ENCODE measurements at regions not wholly inside any gene's neighbourhood (a gene's known extent, or its start where the extent isn't known, plus 50 kb on each side); places are given as distances from the start of the nearest gene placed in this dataset.

DNA sequence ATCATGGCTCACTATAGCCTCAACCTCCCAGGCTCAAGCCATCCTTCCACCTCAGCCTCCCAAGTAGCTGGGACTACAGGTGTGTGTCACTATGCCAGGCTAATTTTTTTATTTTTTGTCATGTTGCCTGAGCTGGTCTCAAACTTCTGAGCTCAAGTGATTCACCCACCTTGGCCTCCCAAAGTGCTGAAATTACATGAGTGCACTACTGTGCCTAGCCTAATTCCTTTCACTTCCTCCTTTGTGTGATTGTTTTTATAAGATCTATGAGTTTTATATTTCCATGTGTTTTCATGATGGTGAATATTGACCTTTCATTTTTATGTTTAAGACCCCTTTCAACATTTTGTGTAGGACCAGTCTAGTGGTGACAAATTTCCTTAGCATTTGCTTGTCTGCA is 55.2 kb upstream of the IL12B start:
- DNase-seq: no peak
- peaks cover 0 to 7% (median 3%) of the 10 kb centered on the region in 4 donors for H3K9me3 ChIP-seq
- TF ChIP-seq POLR2A (IDR thresholded peaks at IDR 0.05): no peak
- TF ChIP-seq, protein P1, sequence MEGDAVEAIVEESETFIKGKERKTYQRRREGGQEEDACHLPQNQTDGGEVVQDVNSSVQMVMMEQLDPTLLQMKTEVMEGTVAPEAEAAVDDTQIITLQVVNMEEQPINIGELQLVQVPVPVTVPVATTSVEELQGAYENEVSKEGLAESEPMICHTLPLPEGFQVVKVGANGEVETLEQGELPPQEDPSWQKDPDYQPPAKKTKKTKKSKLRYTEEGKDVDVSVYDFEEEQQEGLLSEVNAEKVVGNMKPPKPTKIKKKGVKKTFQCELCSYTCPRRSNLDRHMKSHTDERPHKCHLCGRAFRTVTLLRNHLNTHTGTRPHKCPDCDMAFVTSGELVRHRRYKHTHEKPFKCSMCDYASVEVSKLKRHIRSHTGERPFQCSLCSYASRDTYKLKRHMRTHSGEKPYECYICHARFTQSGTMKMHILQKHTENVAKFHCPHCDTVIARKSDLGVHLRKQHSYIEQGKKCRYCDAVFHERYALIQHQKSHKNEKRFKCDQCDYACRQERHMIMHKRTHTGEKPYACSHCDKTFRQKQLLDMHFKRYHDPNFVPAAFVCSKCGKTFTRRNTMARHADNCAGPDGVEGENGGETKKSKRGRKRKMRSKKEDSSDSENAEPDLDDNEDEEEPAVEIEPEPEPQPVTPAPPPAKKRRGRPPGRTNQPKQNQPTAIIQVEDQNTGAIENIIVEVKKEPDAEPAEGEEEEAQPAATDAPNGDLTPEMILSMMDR (IDR thresholded peaks at IDR 0.05): no peak

DNA sequence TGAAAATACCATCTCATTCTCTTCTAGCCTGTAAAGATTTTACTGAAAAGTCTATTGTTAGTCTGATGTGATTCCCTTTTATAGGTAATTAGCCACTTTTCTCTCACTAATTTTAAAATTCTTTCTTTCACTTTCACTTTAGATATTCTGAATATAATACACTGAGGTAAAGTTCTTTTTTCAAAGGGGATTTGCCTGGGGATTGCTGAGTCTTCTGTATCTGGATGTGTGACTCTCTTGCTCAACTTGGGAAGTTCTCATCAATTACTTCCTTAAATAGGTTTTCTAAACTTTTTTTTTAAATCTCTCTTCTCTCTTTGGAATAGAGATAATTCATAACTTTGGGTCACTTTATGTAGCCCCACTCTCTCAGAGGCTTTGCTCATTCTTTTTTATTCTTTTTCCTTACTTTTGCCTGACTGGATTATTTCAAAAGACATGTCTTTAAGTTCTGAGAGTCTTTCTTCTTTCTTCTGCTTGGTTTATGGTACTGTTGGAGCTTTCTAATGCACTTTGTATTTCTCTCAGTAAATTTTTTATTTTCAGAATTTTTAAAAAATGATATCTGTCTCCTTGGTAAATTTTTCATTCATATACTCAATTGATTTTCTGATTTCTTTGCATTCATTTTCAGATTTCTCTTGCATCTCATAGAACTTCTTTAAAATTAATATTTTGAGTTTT is 55.9 kb upstream of the IL12B start:
- Histone ChIP-seq H3K27ac (no peak overlapping the region), H3K4me3 (no peak overlapping the region), H3K27me3 (no peaks in the 10 kb centered on the region), H3K4me1 (no peaks in the 10 kb centered on the region), H3K9me3 (peaks cover 0 to 7% (median 3%) of the 10 kb centered on the region in 4 donors), H3K36me3 (no peaks in the 10 kb centered on the region)
- TF ChIP-seq, protein P1 (IDR thresholded peaks at IDR 0.05): no peak
- no peak for TF ChIP-seq POLR2A (IDR thresholded peaks at IDR 0.05)
- no peak for DNase-seq

More for the DNA sequence above, 55.2 kb upstream of the IL12B start:
- Histone ChIP-seq H3K36me3 (no peaks in the 10 kb centered on the region), H3K27ac (no peak overlapping the region), H3K4me3 (no peak overlapping the region), H3K27me3 (no peaks in the 10 kb centered on the region), H3K4me1 (no peaks in the 10 kb centered on the region)

DNA sequence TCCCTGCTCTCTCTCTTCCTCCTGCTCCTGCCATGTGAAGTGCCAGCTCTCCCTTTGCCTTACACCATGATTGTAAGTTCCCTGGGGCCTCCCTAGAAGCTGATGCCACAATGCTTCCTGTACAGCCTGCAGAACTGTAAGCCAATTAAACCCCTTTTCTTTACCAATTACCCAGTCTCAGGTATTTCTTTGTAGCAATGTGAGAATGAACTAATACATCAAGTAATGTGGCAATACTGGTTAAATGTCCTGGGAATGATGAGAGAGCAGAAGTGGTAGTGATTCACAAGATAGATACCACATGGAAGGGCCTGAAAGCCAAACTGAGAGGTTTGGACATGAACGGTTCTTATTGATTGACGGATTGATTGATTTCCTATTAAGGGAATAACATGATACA is 62.6 kb upstream of the IL12B start:
- no peaks in the 10 kb centered on the region for H3K27me3 ChIP-seq
- H3K36me3 ChIP-seq: no peaks in the 10 kb centered on the region
- no peak for DNase-seq
- no peaks in the 10 kb centered on the region for H3K4me1 ChIP-seq
- no peaks in the 10 kb centered on the region for H3K9me3 ChIP-seq
- no peak overlapping the region for H3K27ac ChIP-seq
- no peak for TF ChIP-seq POLR2A (IDR thresholded peaks at IDR 0.05)
- TF ChIP-seq, protein P1 (IDR thresholded peaks at IDR 0.05): no peak
- no peak overlapping the region for H3K4me3 ChIP-seq

DNA sequence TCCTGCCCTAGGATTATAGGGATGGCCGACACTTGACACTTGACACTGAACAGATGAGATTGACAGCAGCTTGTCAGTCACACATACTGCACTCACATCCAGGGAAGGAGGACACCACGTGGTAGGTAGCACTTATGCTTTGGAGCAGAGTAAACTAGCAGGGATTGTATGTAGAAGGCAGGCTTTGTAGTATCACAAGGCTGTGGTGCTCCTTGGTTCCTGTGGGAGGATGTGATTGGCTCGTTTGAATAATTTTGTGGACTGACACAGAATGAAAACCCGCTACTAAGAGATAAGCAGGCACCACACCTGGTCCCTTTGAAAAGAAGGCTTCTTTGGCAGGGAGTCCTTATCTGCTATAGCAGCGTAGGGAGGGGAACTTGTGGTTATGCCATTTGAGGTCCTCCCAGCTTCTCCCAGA is 63.6 kb upstream of the IL12B start:
- no peak for TF ChIP-seq POLR2A (IDR thresholded peaks at IDR 0.05)
- TF ChIP-seq, protein P1 (IDR thresholded peaks at IDR 0.05): no peak

DNA sequence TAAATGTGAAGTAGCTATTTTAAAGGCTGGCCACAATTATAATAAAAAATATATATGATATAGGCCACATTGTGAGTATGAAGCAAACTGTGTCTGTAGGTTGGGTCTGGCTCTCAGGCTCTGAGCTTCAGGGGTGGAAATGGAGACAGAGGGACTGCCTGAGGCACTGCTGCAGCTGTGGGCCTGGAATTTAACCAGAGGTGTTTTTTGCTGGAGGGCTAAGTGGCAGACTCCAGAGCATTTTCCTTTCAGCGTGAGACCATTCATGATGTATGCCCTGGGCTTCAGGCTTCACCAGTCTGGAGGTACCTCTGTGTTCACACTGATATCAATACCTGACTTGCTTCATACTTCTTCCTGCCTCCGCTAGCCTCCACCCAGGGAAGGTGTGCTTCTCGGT is 64.9 kb upstream of the IL12B start:
- Histone ChIP-seq H3K9me3 (no peaks in the 10 kb centered on the region), H3K4me1 (no peaks in the 10 kb centered on the region), H3K27me3 (no peaks in the 10 kb centered on the region), H3K4me3 (no peak overlapping the region), H3K36me3 (no peaks in the 10 kb centered on the region), H3K27ac (no peak overlapping the region)
- DNase-seq: no peak
- TF ChIP-seq, protein P1 (IDR thresholded peaks at IDR 0.05): no peak
- no peak for TF ChIP-seq POLR2A (IDR thresholded peaks at IDR 0.05)

More for the DNA sequence above, 63.6 kb upstream of the IL12B start:
- Histone ChIP-seq H3K27me3 (no peaks in the 10 kb centered on the region), H3K9me3 (no peaks in the 10 kb centered on the region), H3K36me3 (no peaks in the 10 kb centered on the region), H3K27ac (no peak overlapping the region), H3K4me1 (no peaks in the 10 kb centered on the region), H3K4me3 (no peak overlapping the region)
- no peak for DNase-seq
